Cardiac fibroblast (primary cell): ENCODE measurements at regions not wholly inside any gene's neighbourhood (a gene's known extent, or its start where the extent isn't known, plus 50 kb on each side); places are given as distances from the start of the nearest gene placed in this dataset.

Experiments used
- DNase-seq, 2 donors: peaks; one replicate each; pipeline versions ENCODE4 v3.0.0 to v3.0.0-alpha.2; 2010; ENCODE audit warnings: low read depth in 2 of 2
- H3K4me3 ChIP-seq, 2 donors: replicated peaks in 1 of 2; 1 replicate in 1 of 2; 2 replicates in 1 of 2; pipeline ENCODE4 v1.5.1; 2011; ENCODE audit warnings: low read depth in 2 of 2, low read length in 2 of 2, mild to moderate bottlenecking in 2 of 2, moderate library complexity in 1 of 2
- TF ChIP-seq, protein P1 (sequence below): IDR thresholded peaks from one replicate; pipeline ENCODE4 v1.5.1; 2011; ENCODE audit warnings: low read depth, mild to moderate bottlenecking, low read length, inconsistent platforms

DNA sequence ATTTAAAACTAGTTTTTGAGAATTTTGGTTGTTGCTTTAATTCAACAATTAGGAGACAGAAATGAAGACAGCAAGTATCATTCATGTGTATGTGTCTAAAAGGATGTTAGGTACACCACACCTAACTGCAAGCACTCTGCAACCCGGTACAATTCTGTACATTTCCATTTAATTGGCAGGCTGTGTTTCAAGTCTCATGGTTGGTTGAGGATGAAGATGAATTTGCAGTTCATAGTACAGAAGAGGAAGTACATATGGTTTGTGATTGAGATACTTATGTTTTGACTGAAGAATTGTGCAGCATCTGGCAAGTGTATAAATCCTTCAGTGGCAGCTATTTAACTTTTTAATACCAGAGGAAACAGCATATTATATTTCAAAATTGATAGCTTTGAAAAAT is 628.7 kb upstream of the ZNF608 start:
- DNase-seq: no peak
- no peak overlapping the region for H3K4me3 ChIP-seq
- TF ChIP-seq, protein P1, sequence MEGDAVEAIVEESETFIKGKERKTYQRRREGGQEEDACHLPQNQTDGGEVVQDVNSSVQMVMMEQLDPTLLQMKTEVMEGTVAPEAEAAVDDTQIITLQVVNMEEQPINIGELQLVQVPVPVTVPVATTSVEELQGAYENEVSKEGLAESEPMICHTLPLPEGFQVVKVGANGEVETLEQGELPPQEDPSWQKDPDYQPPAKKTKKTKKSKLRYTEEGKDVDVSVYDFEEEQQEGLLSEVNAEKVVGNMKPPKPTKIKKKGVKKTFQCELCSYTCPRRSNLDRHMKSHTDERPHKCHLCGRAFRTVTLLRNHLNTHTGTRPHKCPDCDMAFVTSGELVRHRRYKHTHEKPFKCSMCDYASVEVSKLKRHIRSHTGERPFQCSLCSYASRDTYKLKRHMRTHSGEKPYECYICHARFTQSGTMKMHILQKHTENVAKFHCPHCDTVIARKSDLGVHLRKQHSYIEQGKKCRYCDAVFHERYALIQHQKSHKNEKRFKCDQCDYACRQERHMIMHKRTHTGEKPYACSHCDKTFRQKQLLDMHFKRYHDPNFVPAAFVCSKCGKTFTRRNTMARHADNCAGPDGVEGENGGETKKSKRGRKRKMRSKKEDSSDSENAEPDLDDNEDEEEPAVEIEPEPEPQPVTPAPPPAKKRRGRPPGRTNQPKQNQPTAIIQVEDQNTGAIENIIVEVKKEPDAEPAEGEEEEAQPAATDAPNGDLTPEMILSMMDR: no peak

DNA sequence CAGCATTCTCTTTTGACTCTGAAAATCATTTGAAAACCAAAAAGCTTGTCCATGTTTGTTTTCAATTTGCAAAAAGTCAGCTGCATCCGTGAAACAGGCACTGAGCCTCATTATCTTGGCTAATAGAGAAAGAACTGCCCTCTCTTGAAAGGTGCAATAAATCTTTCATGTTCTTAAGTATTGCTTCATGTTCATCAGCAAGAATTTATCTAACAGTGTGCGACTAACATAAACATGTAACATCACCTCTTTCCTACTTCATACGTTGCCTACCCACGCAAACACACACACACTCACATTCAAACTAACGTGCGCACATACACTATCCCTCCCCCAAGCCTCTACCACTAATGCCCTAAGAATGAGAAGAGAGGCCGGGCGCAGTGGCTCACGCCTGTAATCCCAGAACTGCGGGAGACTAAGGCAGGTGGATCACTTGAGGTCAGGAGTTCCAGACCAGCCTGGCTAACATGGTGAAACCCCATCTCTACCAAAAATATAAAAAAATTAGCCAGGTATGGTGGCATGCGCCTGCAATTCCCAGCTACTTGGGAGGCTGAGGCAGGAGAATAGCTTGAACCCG is 629.7 kb upstream of the ZNF608 start:
- TF ChIP-seq, protein P1: no peak

DNA sequence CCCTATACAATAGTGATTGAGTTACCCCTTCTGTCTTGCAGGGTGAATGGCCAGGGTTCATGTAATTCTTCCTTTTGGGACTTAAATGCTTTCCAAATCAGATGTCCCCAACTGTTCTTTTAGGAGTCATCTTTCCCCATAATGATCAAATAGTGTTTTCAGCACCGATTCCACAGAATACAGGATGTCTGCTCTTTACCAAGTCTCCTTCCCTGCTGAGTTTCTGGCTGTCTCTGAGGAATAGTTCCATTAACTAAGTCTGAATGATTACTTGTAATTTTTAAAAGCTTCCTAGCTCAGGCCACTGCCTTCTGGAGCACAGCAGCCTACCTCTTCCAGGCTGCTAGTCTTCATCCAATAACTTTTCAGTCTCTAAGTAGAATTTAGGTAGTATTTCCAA is 630.7 kb upstream of the ZNF608 start:
- DNase-seq: no peak
- H3K4me3 ChIP-seq: no peak overlapping the region
- TF ChIP-seq, protein P1: no peak

More for the DNA sequence above, 629.7 kb upstream of the ZNF608 start:
- DNase-seq: no peak
- no peak overlapping the region for H3K4me3 ChIP-seq

DNA sequence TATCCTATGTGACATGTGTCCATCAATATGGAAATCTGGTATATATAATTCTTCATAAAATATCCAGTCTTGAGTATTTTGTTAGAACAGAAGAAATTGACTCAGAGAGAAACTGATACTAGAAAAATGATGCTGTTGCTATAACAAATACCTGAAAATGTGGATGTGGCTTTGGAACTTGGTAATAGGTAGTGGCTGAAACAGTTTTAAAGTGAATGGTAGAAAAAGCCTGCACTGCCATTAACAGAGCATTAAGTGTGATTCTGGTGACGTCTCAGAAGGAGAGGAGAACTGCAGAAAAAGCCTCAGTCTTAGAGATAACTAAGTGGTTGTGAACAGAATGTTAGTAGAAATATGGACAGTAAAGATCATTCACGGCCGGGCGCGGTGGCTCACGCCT is 634.9 kb upstream of the ZNF608 start:
- DNase-seq: no peak
- no peak overlapping the region for H3K4me3 ChIP-seq
- TF ChIP-seq, protein P1: no peak

DNA sequence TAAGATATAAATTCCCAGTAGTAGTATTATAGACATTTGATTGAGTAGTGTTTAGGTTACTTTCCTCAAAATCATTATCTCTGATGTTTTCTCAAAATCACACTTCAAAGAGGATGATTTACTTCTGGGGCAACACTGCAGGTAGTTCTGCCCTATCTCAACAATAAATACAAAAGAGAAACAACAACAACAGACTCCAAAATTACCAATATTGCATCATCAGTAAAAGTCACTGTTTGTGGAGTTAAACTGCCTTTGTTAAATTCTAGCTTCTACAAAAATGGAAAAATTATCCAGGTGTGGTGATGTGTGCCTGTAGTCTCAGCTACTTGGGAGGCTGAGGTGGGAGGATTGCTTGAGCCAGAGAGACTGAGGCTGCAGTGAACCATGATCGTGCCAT is 637.6 kb upstream of the ZNF608 start:
- DNase-seq: no peak
- H3K4me3 ChIP-seq: no peak overlapping the region
- TF ChIP-seq, protein P1: no peak

DNA sequence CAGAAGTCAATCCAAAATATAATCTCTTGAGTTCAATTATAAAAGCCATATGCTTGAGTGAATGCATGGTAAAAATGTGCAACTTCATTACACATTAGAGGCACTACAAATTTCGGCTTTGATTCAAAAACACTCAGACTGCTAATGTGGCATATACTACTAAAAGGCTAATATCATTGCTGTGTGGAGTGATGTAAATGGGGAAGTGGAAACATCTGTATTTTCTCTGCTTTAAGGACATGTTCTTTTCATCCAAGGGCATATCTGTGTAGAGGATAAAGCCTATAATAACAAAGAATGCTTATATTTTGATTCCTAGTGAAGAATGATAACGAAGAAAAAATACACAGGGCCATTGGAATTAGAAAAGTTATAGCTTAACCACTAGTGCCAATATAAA is 643.9 kb upstream of the ZNF608 start:
- H3K4me3 ChIP-seq: no peak overlapping the region
- TF ChIP-seq, protein P1: no peak
- DNase-seq: no peak

DNA sequence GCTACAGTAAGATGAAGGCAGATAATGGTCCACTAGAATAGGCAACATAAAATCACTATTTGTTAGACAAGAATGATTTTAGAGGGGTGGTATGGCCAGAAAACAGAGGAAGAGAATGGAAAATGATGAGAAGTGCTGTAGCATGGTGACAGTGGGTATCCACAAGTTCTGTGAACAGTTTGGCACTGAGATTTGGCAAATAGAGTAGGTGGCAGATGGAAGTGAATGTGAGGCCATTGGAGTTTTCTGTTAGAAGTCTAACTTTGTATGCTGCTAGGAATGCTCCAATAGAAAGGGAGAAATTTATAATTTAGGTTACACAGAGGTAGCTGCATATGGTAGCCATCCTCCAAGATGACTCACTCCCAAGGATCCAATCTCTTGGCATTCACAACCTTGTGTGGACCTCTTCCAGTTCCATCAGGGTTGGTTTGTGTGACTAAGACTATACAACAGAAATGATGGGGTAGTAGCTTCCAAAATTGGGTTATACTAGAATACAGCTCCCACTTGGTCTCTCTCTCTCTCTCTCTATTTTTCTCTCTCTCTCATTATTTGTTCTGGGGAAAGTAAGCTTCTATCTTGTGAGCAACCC is 646.9 kb upstream of the ZNF608 start:
- no peak overlapping the region for H3K4me3 ChIP-seq
- TF ChIP-seq, protein P1: no peak
- DNase-seq: no peak
